GM21825 (cell line): ENCODE measurements at regions not wholly inside any gene's neighbourhood (a gene's known extent, or its start where the extent isn't known, plus 50 kb on each side); places are given as distances from the start of the nearest gene placed in this dataset.

ENCODE experiments used
- ATAC-seq: cut with Tn5 transposase; IDR thresholded peaks from one replicate; pipeline ENCODE4 v1.9.1; 2021; ENCODE audit warnings: mild to moderate bottlenecking, moderate library complexity; ENCODE audit not compliant: unreplicated experiment

DNA sequence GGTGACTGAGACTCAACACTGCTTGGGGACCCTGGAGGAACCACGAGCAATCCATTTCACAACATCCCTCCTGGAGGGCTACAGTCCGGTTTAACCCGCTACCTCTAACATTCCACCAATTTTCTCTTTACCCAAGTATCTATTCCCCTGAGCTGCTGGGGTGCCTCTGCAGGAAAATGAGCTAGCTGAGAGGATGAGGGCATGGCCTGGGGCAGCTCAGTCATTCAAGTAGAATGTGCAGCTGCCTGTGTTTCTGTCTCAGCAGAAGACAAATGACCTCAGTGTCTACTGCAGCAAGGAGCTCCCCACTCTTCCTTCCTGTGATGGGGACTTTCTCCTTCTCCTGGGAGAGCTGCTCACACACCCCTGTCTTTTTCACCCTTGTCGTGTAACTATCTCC is 120.8 kb downstream of the ZNF518B start:
- no peak for ATAC-seq

DNA sequence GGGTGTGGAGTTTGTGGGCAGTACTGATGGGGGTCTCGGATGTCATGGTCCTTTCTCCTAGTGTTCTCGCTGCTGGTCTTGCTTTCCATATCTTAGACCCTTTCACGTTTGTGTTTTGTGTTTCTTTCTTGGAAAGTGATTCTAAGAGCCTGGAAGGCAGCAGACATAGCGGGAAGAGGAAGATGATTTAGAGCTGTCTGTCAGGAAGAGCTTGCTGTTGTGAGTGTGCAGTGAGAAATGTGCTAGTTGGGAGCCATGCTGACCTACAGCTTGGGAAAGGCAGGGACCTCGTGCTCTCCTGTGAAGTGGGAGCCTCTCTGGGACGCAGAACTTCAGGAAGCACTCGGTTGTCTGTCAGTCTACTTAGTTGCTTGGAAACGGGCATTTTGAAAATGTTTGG is 122.2 kb downstream of the ZNF518B start:
- no peak for ATAC-seq

DNA sequence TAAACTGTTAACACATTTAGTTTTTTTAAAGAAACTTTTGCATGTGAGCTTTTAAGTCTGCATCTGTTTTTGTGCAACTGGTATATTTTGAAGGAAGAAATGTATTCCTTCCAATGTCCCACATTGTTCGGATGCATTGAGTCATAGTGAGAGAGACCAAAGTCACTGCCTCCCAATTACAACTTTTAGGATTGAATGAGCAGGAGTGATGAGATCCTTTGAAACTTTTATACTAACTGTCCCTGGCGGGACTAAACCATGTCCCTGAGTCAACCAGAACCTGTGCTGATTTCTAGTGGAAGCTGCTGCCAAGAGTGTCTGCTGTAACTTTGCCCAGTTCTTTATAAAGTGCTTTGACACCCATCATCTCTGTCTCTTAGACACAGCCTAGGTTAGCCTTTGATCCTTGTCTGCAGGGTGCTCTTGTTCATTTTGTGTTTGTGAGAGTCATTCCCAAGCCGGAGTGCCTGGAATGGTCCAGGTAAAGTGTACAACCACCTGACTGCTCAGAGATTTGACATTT is 122.7 kb downstream of the ZNF518B start:
- ATAC-seq, result no peak

DNA sequence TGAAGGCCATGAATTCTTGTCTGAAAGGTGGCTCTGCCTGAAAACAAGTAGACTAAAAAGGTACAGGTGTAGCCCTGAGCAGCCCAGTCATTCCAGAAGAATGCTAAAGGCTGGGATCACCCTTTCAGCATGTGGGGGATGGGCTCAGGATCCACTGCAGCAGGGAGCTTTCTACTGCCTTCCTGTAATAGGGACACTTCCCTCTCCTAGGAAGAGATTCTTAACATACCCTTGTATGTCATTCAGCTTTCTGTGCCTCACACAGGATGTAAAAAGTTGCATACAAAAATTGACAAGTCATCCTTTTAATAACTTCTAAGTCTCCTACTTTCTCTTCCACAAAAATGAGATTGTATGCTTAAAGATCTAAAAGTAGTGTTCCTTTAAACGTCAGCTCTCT is 123.3 kb downstream of the ZNF518B start:
- ATAC-seq, result no peak

DNA sequence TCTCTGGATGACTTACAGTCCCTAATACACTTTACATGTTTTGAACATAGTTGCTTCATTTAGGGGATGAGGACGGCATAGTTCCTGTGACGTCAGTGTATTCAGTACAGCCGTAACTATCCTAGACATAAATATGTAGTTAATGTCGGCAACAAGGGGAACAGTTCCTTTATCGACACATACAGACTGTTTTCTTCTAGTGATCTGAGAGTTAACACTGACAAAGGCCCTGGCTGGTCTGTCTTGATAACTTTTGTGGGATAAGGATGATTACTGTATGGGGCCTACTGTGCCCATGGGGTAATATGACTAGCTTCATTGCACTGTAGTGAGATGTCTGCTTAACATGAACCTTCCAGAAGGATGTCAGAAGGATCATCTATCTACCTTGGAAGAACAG is 131.2 kb downstream of the ZNF518B start:
- no peak for ATAC-seq

DNA sequence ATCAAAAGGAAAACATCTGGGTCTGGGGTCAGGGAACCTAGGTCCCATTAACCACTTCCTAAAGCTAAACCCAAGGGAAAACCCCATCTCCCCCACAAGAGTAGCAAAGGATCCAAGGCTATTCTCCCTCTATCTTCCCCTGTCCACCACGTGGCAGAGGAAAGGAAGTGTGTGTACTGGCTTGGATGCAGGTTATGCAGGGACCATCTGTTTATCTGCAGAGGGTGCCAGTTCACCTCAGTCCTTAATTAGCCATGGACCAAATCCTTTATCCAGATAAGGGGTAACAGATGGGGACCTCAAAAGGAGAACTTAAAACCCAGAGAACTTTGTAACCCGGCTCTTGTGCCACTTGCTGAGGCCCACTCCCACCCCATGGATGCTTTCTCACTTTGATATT is 135.3 kb downstream of the ZNF518B start:
- no peak for ATAC-seq

DNA sequence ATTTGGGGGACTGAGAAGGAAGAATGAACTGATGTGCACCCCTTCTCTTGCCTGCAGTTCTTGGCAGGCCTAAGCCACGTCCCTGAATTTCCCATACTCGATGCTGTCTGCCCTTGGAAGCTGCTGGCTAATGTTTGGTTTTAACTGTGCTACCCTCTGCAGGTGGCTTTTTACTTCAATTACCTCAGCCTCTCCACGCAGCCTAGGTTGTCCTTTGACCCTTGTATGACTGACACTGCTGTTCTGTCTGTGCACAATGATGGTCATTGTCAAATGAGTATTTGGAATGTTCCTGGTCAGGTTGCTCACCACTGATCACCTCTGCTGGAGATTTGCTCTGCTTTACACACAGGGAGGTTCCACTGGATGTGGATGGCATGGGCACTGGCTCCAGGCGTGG is 137.1 kb downstream of the ZNF518B start:
- ATAC-seq, result no peak

DNA sequence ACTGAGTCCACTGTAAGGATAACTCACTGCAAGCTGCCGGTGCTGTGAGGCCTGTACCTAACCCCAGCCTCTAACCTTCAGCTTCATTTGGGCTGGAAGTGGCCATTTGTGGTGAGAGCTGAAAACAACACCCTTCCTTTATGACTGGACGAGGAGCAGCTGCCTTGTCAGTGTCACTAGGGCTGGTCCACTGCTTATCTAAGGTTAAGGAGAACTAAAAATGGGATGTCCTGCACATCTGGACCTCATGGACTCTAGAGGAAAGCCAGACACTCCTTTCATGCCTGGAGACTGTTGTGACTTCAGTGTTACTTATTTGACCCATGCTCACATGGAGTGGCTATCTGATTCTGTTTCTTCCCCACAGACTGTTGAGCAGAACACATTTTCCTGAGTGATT is 139.9 kb downstream of the ZNF518B start:
- no peak for ATAC-seq

DNA sequence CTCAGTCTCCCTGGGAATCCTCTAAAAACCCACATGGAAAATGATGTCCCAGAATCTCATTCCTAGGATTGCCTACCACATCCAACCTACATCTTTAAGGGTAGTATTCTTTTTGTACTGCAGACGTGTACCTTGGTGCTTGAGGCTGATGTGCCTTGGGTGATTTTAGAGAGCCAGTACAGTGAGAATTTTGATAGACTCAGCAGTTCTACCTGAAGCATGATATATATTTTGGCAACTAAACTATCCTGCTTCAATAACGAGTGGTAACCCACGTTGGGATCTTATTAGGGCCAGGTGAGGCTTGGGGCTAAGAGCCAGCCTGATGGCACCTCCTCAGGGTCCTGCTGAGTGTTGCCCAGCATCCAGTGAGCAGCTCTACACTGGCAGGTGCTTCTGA is 140.4 kb downstream of the ZNF518B start:
- no peak for ATAC-seq

DNA sequence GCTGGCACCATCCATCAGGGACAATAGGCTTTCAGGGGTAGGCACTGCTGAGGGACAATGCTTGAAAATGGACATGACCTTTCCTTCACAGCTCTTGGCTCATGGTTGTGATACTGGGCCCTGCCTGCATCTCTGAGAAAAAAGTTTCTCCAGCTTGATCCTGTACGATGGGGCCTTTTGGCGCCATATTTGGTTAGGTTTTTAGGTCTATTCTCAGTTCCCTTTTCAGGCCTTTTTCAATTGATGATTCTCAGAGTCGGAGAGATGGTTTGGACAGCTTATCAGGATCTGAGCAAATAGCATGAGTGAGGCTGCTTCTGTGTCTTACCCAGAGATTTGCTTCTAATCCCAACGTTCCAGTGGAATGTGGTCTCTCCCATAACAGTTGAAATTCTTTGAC is 141.6 kb downstream of the ZNF518B start:
- ATAC-seq, result no peak

DNA sequence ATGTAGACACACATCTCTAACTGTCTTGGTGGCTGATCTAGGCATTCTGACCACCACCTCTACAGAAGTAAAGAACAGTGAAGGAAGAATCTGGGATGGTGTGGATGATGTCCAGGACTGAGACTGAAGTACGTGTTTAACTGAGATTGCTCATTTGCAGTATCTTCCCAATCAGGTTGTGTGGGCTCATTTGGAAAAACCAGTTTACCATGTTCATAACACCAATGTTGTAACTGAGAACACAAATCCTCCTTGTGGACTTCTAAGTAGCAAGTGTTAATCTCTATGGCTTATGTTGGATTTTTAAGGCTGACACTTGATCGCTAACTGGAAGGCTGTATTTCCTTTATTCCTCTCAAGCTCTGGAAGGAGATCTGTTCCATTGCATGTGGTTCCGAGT is 144.7 kb downstream of the ZNF518B start:
- no peak for ATAC-seq

DNA sequence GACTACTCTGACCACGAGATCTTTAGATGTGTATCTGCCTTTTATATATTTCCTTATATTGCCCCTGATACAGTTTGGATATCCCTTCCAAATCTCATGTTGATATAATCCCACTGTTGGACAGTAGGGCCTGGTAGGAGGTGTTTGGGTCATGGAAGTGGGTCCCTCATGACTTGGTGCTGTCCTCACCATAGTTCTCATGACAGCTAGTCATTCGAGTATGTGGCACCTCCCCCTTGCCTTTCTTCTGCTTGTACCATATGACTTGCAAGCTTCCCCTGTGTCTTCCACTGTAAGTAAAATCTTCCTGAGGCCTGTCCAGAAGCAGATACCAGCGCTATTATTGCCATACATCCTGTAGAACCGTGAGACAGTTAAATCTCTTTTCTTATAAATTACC is 145.3 kb downstream of the ZNF518B start:
- no peak for ATAC-seq

DNA sequence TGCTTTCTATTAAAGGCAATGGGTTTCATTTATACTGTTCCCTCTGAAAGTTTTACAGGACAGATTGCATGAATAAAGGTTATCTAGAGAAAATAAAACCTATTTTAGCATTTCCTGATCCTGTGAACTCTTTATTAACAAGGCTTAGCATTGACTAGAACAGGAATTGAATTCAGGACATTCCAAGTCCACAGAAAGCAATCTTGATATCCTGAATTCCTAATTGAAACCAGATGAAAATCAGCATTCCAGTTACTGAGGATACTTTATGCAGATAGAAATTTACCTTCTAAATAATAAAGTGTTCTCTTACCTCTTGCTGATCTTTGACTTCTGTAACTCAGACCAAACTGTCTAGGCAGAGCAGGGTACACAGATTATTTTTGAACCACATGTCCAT is 151.4 kb downstream of the ZNF518B start:
- ATAC-seq, result no peak

DNA sequence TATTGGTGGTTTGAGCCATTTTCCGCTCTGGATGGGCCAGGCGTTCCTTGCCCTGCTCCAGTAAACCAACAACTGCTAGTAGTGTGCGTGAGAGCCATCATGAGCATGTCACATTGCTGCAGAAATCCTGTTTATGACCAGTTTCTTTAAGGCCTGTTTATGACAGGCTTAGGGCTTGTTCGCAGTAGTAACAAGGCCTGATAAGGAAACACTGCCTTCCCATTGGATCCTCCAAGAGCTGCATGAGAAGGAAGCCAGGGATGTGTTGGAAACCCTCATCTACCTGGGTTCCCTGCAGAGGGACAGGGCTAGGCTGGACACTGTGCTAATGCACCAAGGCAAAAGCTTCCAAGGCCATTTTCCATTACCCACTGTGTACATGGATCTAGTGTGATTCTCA is 153.9 kb downstream of the ZNF518B start:
- no peak for ATAC-seq

DNA sequence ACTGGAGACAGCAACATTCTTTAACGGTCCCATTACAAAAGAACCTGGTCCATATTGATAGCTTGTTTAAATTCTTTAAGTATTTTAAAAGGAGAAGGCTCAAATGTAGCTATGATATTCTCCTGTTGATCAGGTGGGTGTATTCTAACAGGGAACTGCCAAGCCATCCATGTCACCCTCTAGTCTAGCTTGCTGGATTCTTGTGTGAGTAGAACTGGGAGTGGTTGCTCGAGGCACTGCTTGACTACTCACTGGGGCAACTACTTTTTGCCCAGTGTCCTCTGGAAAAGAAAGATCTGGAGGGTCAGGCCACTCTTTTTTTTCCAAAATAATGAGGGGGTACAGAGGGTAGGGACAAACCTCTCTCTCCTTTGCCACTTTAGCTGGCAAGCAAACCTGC is 155.1 kb downstream of the ZNF518B start:
- ATAC-seq, result no peak

DNA sequence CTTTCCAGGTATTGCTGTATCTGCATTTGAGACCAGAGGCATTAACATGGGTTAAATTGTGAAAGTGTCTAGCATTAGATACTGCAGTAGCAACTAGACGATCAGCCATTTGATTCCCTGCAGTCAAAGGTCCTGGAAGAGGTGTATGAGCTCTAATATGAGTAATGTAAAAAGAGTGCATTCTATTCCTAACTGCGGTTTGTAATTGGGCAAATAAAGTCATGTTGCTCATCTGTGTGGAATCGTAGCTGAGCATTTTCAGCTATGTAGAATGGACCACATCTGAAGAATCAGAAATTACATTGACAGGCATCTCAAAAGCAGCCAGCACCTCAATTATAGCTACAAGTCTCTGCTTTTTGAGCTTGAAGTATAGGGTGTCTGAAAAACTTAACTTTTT is 157.6 kb downstream of the ZNF518B start:
- ATAC-seq, result no peak

DNA sequence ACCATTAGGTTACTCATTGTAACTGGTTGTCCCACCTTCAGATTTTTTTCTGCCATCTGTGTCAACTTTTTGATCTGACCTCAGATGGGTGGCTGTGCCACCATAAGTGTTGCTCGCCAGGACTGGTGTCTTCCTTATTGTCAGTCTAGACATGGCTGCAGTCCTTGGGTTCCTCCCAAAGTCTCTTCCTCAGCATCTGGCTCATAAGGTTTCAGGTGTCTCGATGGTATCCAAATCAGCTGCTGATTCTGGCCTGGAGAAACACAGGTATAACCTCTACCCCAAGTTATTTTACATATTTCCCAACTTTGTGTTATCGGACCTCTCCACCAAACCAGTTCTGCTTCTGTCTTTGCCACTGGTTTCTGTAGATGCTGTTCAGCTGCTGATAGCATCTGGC is 158.5 kb downstream of the ZNF518B start:
- ATAC-seq, result no peak

DNA sequence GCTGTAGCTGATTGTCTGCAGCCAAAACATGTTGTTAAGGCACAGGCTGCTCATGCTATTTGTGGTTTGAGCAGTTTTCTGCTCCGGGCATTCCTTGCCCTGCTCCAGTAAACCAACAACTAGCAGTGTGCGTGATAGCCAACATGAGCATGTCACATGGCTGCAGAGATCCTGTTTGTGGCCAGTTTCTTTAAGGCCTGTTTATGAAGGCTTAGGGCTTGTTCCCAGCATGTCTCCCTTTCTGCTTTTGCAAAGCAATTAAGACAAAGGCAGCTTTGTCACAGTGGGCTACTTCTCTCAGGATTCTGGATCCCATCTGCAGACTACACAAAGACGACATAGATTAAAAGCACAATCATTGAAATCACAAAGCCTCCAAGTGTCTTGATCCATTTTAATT is 160.5 kb downstream of the ZNF518B start:
- no peak for ATAC-seq

DNA sequence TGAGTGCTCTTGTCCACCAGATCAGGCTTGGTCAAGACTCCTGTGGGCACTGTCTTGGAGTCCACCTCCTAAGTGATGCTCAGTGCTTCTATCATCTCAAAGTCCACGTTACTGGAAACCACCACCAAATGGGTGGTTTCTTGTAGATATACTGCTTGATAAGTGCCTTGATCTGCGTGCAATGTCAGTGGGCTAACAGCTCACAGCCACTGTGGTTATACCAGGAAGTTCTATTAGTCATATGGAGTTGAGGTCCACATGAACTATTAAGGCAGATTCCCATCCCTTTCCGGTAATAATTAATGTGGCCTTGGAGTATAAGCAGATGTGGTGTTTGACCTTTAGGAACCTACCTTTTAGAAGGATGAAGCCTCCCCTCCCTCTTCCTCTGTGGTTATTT is 161.9 kb downstream of the ZNF518B start:
- no peak for ATAC-seq

DNA sequence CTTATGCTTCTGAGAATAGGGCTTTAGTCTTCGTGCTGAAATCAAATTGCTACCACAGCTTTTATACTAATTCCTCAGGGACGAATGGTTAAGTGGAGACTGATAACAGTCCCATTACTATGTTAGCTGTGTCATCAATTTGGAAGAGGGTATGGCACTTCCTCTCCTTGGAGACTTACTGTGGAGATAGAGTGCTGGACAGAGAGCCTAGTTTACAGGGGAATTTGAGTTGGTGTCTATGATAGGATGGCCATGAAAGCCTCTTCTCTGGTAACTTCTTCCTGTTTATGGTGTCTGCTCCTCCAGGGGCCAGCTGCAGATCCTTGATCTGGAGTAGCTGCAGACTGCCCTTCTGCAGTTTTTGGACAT is 167.7 kb downstream of the ZNF518B start:
- no peak for ATAC-seq

DNA sequence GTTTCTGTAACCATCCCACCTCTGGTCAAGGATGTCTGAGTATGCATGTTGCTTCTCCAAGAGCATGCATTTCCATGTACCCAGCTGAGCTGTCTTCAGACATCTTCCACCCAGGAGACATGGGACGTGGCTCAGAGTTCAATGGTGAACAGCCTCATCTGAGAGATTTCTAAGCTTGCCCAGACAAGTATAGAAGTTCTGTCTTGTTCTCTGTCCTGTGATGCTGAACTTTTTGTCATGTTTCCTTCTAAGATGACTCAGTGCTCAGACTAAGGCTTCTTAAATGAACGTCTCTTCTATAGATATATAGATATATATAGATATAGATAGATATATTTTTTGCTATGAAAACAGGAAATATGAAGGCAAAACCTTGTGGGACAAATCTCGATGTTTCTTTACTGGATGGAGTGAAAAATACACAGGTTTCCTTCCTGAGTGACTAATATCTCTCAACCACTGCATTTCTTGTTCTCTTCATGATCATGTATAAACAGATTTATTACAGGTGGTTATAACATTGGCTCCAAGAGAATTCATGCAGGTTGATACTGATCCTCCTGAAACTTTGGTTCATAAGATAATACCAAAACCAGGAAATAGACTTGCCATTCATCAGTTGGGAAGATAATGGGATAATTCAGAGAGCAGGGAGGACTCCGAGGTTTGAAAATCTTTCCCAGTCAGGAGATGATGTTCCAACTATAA is 168.2 kb downstream of the ZNF518B start:
- ATAC-seq, result no peak

DNA sequence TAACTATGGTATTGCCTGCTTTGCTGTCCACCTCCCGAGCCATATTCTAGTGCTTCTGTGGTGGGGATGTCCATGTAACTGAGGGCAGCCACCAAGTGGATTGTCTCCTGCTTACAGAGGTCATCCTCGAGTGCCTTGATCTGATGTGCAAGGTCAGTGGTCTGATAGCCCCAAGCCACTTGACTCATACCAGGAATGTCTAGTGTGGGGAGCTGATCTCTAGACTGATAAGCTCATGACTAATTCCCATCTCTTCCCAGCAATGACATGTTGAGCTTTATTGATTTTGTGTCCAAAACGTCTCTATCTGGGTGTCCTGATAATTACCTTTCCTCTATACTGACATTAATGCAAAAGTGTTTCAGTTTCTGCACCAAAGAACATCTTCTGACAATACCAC is 168.4 kb upstream of the WDR1 start:
- no peak for ATAC-seq

DNA sequence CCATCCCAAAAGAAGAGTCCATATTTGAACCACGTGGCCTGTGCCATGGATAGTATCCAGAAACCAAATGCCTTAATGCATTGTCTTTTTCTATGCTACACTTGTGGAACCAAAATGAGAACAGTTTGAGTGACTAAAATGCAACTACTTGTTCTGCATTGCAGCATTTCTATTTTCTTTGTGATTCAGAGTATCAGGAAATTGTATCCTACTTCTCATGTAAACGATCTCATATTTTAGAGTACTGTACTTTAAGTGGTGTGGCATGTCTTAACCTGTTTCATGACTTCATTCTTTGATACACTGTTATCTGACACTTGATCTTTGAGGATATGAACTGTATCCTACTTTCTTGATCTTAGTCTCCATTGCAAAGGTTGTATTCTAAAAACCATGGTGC is 167.2 kb upstream of the WDR1 start:
- ATAC-seq, result no peak
